ENCODE measurements at regions not wholly inside any gene's neighbourhood (a gene's known extent, or its start where the extent isn't known, plus 50 kb on each side); places are given as distances from the start of the nearest gene placed in this dataset.

- peak; percentile 32 for DNase-seq (ENCODE audit: low read depth)
Measured at GRCh38 chr18:40810372-40810771, 1144.7 kb upstream of the PIK3C3 start.

GRCh38 chr18:40789286-40789685 lies 1165.7 kb upstream of the PIK3C3 start:
- no peak for DNase-seq (ENCODE audit: low read depth)

- no peak for DNase-seq (ENCODE audit: low read depth)
Measured at GRCh38 chr18:40782453-40783130, 1172.4 kb upstream of the PIK3C3 start.

GRCh38 chr18:40769786-40770185 lies 1185.2 kb upstream of the PIK3C3 start:
- DNase-seq (ENCODE audit: low read depth), result no peak

DNA sequence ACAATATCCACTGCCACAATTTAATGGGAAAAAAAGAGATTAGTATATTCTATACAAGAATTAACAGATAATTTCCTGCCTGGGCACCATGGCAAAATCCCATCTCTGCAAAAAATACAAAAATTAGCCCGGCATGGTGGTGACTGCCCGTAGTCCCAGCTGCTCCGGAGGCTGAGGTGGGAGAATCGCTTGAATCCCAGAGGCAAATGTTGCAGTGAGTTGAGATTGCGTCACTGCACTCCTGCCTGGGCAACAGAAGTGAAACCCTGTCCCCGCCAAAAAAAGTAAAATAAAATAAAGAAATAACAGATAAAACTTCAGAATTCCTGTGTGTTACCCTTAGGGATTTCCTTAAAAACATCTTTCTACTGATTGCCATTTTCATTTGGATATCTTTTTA lies 1194.8 kb upstream of the PIK3C3 start:
- DNase-seq (ENCODE audit: low read depth), result no peak

- DNase-seq (ENCODE audit: low read depth), result no peak
Measured at GRCh38 chr18:40754477-40754876, 1200.6 kb upstream of the PIK3C3 start.

DNA sequence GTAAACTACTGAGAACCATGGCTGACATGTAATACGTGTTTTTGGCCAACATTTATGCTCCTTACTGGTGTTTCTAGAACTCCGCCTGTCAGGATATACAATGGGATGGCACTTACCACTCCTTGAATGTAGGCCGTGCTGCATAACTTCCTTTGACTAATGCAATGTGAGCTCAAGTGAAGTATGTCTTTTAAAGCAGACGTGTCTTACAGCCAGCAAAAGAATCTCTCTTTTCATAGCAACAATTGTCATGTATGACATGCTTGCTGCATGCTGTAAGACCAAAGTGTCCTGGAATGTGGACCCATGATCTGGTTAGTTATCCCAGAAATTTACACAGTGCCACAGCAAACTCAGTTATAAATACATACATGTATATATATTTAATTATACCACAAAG lies 1202.7 kb upstream of the PIK3C3 start:
- no peak for DNase-seq (ENCODE audit: low read depth)

DNA sequence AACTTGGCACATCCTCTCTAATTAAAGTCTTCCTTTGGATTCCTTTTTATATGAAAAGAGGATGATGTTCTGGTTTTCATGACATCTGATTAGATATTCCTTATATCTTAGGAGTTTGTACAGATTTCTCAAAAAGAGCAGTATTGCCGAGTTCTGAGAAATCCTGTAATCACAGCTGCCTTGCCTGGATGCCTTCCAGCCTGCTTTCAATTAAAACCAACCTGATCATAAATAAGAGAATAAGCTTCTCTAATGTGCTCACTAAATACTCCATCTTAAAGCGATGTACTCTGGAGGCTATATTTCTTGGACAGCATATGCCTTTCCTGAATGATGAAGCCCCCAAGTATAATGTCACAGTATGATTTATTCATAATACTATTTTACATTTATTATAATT lies 1203.8 kb upstream of the PIK3C3 start:
- no peak for DNase-seq (ENCODE audit: low read depth)

- DNase-seq (ENCODE audit: low read depth), result no peak
Measured at GRCh38 chr18:40739029-40739428, 1216.0 kb upstream of the PIK3C3 start.

- DNase-seq (ENCODE audit: low read depth), result no peak
Measured at GRCh38 chr18:40738321-40738880, 1216.6 kb upstream of the PIK3C3 start.

DNA sequence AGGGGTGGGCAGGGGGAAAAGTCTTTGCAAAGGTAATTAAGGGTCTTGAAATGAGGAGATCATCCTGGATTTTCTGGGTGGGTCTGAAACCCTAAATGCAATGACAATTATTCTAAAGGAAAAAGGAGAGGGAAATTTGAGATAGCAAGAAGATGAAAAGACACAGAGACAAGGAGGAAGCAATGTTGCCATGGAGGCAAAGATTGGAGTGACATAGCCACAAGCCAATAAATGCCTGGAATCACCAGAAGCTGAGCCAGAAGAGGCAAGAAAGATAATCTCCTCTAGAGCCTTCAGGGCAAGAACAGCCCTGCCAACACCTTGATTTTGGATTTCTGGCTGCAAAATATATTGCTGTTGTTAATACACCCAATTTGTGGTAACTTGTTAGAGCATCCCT lies 1246.3 kb upstream of the PIK3C3 start:
- DNase-seq (ENCODE audit: low read depth), result no peak

- no peak for DNase-seq (ENCODE audit: low read depth)
Measured at GRCh38 chr18:40707797-40708196, 1247.2 kb upstream of the PIK3C3 start.

GRCh38 chr18:40698129-40698528 lies 1256.9 kb upstream of the PIK3C3 start:
- no peak for DNase-seq (ENCODE audit: low read depth)

DNA sequence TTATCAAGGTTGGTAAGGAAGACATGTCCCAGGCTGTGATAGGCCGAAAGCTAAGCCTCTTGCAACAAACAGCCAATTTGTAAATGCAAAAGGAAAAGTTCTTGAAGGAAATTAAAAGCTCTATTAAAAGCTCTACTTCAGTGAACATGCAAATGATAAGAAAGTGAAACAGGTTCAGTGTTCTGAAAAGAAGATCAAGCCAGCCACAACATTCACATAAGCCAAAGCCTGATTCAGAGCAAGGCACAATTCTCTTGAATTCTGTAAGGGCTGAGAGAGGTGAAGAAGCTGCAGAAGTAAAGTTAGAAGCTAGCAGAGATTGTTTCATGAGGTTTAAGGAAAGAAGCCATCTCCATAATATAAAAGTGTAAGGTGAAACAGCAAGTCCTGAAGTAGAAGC lies 1259.5 kb upstream of the PIK3C3 start:
- DNase-seq (ENCODE audit: low read depth), result no peak

GRCh38 chr18:40692871-40693270 lies 1262.2 kb upstream of the PIK3C3 start:
- DNase-seq (ENCODE audit: low read depth), result no peak

DNA sequence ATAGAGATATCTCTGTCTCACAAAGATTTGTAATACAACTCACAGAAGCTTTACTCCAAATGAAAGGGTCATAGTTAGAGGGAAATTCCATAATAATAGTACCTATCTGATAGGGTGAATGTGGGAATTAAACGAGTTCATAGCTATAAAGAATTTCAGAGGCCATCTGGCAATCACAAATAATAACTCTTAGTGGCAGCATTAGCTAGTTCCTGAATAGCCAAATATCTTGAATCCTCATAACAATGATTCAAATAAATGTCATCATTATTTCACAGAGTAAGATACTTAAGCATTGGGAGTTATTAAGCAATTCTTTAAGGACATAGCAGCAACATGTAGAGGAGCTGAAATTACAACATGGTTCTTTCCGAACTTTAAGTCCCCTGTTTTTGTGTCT lies 1265.0 kb upstream of the PIK3C3 start:
- DNase-seq (ENCODE audit: low read depth), result no peak

DNA sequence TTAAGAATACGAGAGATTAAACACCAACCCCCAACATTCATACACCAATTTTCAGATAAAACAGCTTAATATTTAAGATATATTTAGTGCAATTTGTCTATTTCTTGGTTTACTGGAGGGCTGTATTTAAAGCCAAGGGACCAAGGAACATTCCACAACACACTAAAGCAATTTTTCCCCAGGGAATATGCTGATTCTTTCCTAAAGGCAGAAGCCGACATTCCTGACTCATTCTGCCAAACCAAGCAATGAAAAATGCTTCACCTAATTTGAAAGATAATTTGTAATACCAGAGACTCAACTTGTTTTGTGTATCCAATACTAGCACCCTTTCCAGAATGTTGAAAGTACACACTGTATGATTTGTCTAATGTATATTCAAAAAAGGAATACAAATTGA lies 1267.6 kb upstream of the PIK3C3 start:
- no peak for DNase-seq (ENCODE audit: low read depth)

DNA sequence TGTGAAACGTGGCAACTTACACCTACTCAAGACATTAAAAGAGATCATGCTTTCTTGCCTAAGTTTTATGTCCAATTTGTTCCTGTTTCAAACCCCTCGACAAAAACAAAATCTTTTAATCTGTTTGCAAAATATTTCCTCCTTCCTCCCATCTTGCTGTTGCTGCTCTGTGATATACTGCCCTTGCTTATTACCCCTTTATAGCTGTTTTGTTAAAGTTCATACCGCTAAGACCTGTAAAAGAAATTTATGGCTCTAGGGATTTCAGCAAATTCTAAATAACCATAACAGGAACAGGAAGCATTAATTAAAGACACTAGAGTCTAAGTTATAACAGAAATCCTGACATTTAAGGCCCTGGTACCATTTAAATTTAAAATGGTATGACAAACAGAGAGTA lies 1268.2 kb upstream of the PIK3C3 start:
- DNase-seq (ENCODE audit: low read depth), result no peak

- DNase-seq (ENCODE audit: low read depth), result no peak
Measured at GRCh38 chr18:40685219-40685618, 1269.8 kb upstream of the PIK3C3 start.

DNA sequence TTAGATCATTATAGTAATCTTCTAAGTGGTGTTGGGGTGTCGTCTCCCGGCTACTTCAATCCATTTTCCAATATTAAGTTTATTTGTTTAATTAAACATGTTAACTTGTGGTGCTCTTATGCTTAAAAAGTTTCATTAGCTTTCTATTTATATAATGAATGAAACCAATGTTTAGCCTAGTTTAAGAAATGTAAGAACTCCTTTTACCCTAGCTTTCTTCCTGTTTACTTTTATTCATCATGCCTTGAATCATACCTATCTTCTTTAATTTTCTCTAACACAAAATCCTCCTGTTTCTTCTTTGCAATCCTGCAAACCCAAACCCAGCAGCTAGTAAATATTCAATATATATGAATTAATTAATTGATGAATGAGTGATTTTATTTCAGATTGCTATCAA lies 1276.7 kb upstream of the PIK3C3 start:
- DNase-seq (ENCODE audit: low read depth), result no peak

GRCh38 chr18:40676668-40677067 lies 1278.4 kb upstream of the PIK3C3 start:
- DNase-seq (ENCODE audit: low read depth), result no peak

- DNase-seq (ENCODE audit: low read depth), result no peak
Measured at GRCh38 chr18:40673150-40673549, 1281.9 kb upstream of the PIK3C3 start.

GRCh38 chr18:40672590-40672989 lies 1282.4 kb upstream of the PIK3C3 start:
- no peak for DNase-seq (ENCODE audit: low read depth)
